ENCODE measurements at regions not wholly inside any gene's neighbourhood (a gene's known extent, or its start where the extent isn't known, plus 50 kb on each side); places are given as distances from the start of the nearest gene placed in this dataset.

- TF ChIP-seq BHLHE40 (IDR thresholded peaks at IDR 0.05; ENCODE audit: low read length) = no peak
- no peak for TF ChIP-seq GATAD2A (IDR thresholded peaks at IDR 0.05)
- TF ChIP-seq ZNF445 (CRISPR knock-in tag; IDR thresholded peaks at IDR 0.05; ENCODE audit: low read depth) = no peak
- TF ChIP-seq SRSF7 (optimal IDR thresholded peaks at IDR 0.05; ENCODE audit: low read depth, low read length) = no peak
- no peak for TF ChIP-seq RBM34 (IDR thresholded peaks at IDR 0.05; ENCODE audit: borderline replicate concordance, insufficient read depth, low read length)
- no peak for TF ChIP-seq ZNF583 (CRISPR knock-in tag; IDR thresholded peaks at IDR 0.05)
- no peak for TF ChIP-seq AFF4 (CRISPR knock-in tag; IDR thresholded peaks at IDR 0.05)
Measured at GRCh38 chr10:3896161-3896560, 111.2 kb upstream of the KLF6 start (continued).

GRCh38 chr10:3895045-3895631, 110.1 kb upstream of the KLF6 start:
- Histone ChIP-seq H3K4me1 (replicated peaks in 1 of 2; ENCODE audit: control insufficient read depth in 2 of 2, insufficient read depth in 2 of 2, low read length in 2 of 2) (peaks cover 8 to 33% of the 10 kb centered on the region in 2 experiments; a peak in 4 of 5 replicates), H3K79me2 (ENCODE audit: control insufficient read depth, insufficient read depth, low read length) (no peaks in the 10 kb centered on the region), H3K4me2 (ENCODE audit: insufficient read depth, low read length) (no peak overlapping the region), H4K20me1 (replicated peaks; ENCODE audit: control insufficient read depth, insufficient read depth, low read length) (no peaks in the 10 kb centered on the region), H3K27me3 (ENCODE audit: control insufficient read depth in 2 of 2, insufficient read depth in 2 of 2, low read length in 2 of 2) (no peaks in the 10 kb centered on the region), H3K9me1 (ENCODE audit: control insufficient read depth, insufficient read depth, low read length) (no peaks in the 10 kb centered on the region), H3K36me3 (ENCODE audit: control insufficient read depth, insufficient read depth, low read length) (no peaks in the 10 kb centered on the region), H3K27ac (ENCODE audit: extremely low read depth, low read depth, low read length) (no peak overlapping the region), H3K9ac (ENCODE audit: insufficient read depth in 1 of 2, low read depth in 2 of 2, low read length in 2 of 2) (no peak overlapping the region), H3K4me3 (no peak overlapping the region), H3K9me3 (replicated peaks; ENCODE audit: control insufficient read depth, insufficient read depth, low read depth, low read length) (no peaks in the 10 kb centered on the region), H2AFZ (ENCODE audit: low read depth, low read length) (no peak overlapping the region)
- ChIA-PET CTCF (ENCODE audit: low intra/inter-chr PET ratio) (no interaction called here), POLR2A (interaction anchor here (1.1 kb wide), 1 partner anchor 110 kb away, joined by 5 read pairs; the partner anchor contains the start of gene KLF6)
- peak; percentile 30; the same call in 2 of the 3 replicates for ATAC-seq
- peak in 2 of 4 experiments; percentile 20 to 37 for DNase-seq (ENCODE audit: extremely low read depth in 1 of 4, low spot score in 3 of 4)
- WGBS (ENCODE audit: insufficient coverage, low coverage, missing lambda C conversion rate) = 13% methylated on average over 5 of the region's 5 CpGs
- intact Hi-C loops (cut with micrococcal nuclease) (no loop called here), in situ Hi-C loops (cut with MboI) (no loop called here)
- no TSS peak for BruUV-seq (replicated peaks)
- no peak for FAIRE-seq
- TF ChIP-seq ZSCAN29 (IDR thresholded peaks at IDR 0.05) = no peak
- TF ChIP-seq ZBTB17 (CRISPR knock-in tag; IDR thresholded peaks at IDR 0.05) = no peak
- no peak for TF ChIP-seq MTA3 (IDR thresholded peaks at IDR 0.05; ENCODE audit: borderline replicate concordance)
- TF ChIP-seq RFX7 (CRISPR knock-in tag; IDR thresholded peaks at IDR 0.05) = no peak
- TF ChIP-seq ARID3A (IDR thresholded peaks at IDR 0.05; ENCODE audit: borderline replicate concordance, low read depth, low read length) = no peak
- no peak for TF ChIP-seq NR2F6 (CRISPR knock-in tag; IDR thresholded peaks at IDR 0.05)
- peak; percentile 70 for TF ChIP-seq VEZF1 (CRISPR knock-in tag; IDR thresholded peaks at IDR 0.05)
- no peak for TF ChIP-seq NFRKB (IDR thresholded peaks at IDR 0.05; ENCODE audit: low read depth)

All from K562 (cell line).